Kidney epithelial cell (primary cell): ENCODE measurements at regions not wholly inside any gene's neighbourhood (a gene's known extent, or its start where the extent isn't known, plus 50 kb on each side); places are given as distances from the start of the nearest gene placed in this dataset.

Experiments used
- DNase-seq: peaks from one replicate; pipeline ENCODE4 v3.0.0-alpha.2; 2010; ENCODE audit warnings: low read depth
- H3K27me3 ChIP-seq: 2 replicates; pipeline ENCODE4 v1.6.0; 2011; ENCODE audit warnings: low read length; ENCODE audit not compliant: control insufficient read depth, insufficient read depth
- H3K36me3 ChIP-seq: 2 replicates; pipeline ENCODE4 v1.5.1; 2011; ENCODE audit warnings: low read length; ENCODE audit not compliant: control insufficient read depth, insufficient read depth
- H3K4me3 ChIP-seq: 2 replicates; pipeline ENCODE4 v1.5.1; 2011; ENCODE audit warnings: low read depth, mild to moderate bottlenecking, control low read depth, low read length
- CTCF ChIP-seq: IDR thresholded peaks from 2 replicates; pipeline ENCODE4 v1.5.1; 2011; ENCODE audit warnings: mild to moderate bottlenecking, moderate library complexity, low read length, control low read depth, inconsistent platforms; ENCODE audit not compliant: insufficient read depth, poor library complexity, severe bottlenecking

GRCh38 chr10:76631036-76631670, 1006.5 kb downstream of the KCNMA1 start:
- Histone ChIP-seq H3K27me3 (no peaks in the 10 kb centered on the region), H3K4me3 (no peak overlapping the region), H3K36me3 (no peaks in the 10 kb centered on the region)
- DNase-seq, result no peak
- no peak for TF ChIP-seq CTCF

GRCh38 chr10:76628801-76629200, 1008.8 kb downstream of the KCNMA1 start:
- no peak for DNase-seq
- Histone ChIP-seq H3K4me3 (no peak overlapping the region), H3K36me3 (no peaks in the 10 kb centered on the region), H3K27me3 (no peaks in the 10 kb centered on the region)
- TF ChIP-seq CTCF, result no peak

GRCh38 chr10:76626386-76626785, 1011.2 kb downstream of the KCNMA1 start:
- Histone ChIP-seq H3K4me3 (no peak overlapping the region), H3K27me3 (no peaks in the 10 kb centered on the region), H3K36me3 (no peaks in the 10 kb centered on the region)
- no peak for DNase-seq
- no peak for TF ChIP-seq CTCF

- no peak for DNase-seq
- Histone ChIP-seq H3K36me3 (no peaks in the 10 kb centered on the region), H3K27me3 (no peaks in the 10 kb centered on the region), H3K4me3 (no peak overlapping the region)
- TF ChIP-seq CTCF, result no peak
Measured at GRCh38 chr10:76624470-76624869, 1013.1 kb downstream of the KCNMA1 start.

DNA sequence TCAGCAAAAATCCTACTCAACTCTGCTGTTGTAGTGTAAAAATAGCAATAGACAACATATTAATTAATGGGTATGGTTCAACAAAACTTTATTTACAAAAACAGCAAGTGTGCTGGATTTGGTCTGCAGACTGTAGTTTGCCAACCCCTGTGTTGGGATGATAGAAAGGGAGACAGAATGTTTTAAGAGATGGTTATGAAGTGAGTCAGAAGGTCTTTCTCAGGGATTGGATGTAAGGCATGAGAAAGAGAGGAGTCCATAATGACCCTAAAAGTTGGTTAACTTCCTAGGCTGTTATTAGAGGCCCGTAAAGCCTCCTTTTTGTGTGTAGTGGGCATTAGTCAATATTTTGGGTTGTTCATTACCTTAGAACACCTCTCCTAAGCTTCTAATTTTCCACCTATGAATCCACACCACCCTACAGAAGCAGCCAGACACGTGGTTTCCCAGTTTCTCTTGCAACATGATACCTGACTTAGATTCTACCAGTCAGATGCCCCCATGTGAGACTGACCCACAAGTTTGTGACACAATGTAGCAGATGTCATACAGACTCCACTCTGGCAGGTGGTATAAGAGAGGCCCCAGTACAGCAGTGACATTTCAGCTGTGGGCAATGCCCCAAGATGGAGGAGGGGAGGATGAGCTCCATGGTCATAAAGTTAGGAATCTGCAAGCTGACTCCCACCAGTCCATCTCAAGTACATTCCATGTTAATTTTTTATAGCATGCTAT, 1015.6 kb downstream of the KCNMA1 start:
- Histone ChIP-seq H3K4me3 (no peak overlapping the region), H3K27me3 (no peaks in the 10 kb centered on the region), H3K36me3 (no peaks in the 10 kb centered on the region)
- DNase-seq, result no peak
- no peak for TF ChIP-seq CTCF
